Brain microvascular endothelial cell (primary cell): ENCODE measurements at regions not wholly inside any gene's neighbourhood (a gene's known extent, or its start where the extent isn't known, plus 50 kb on each side); places are given as distances from the start of the nearest gene placed in this dataset.

Experiments used
- DNase-seq: peaks from one replicate; pipeline ENCODE4 v3.0.0-alpha.2; 2020
- H3K27ac ChIP-seq: fragments of 250-450 bp; sonication (Bioruptor Pico); 2 replicates; pipeline ENCODE4 v1.5.1; 2020; ENCODE audit warnings: mild to moderate bottlenecking, moderate library complexity
- H3K27me3 ChIP-seq: fragments of 250-450 bp; sonication (Bioruptor Pico); replicated peaks from 2 replicates; pipeline ENCODE4 v1.5.1; 2020; ENCODE audit warnings: mild to moderate bottlenecking
- H3K36me3 ChIP-seq: fragments of 250-450 bp; sonication (Bioruptor Pico); replicated peaks from 2 replicates; pipeline ENCODE4 v1.5.1; 2020; ENCODE audit warnings: mild to moderate bottlenecking
- H3K4me3 ChIP-seq: 2 replicates; pipeline ENCODE4 v1.5.1; 2011; ENCODE audit warnings: low read depth, mild to moderate bottlenecking, control low read depth, low read length, moderate library complexity
- CTCF ChIP-seq: IDR thresholded peaks from 2 replicates; pipeline ENCODE4 v1.5.1; 2011; ENCODE audit warnings: low read depth, mild to moderate bottlenecking, moderate library complexity, low read length, control low read depth, inconsistent platforms; ENCODE audit errors: missing control alignments
- in situ Hi-C: cut with HindIII; loops from 2 replicates; pipeline ENCODE4 v1.10.0; 2017; ENCODE audit warnings: low sequenced_read_pairs, low pct_ligation_motif_present

- no peaks in the 10 kb centered on the region for H3K36me3 ChIP-seq
- no peak for TF ChIP-seq CTCF
- H3K27me3 ChIP-seq, result no peaks in the 10 kb centered on the region
- H3K27ac ChIP-seq, result no peak overlapping the region
- in situ Hi-C loops, result no loop called here
- no peak for DNase-seq
- H3K4me3 ChIP-seq, result no peak overlapping the region
These were observed 96.8 kb upstream of the ISX start for GRCh38 chr22:34969001-34969790.

DNA sequence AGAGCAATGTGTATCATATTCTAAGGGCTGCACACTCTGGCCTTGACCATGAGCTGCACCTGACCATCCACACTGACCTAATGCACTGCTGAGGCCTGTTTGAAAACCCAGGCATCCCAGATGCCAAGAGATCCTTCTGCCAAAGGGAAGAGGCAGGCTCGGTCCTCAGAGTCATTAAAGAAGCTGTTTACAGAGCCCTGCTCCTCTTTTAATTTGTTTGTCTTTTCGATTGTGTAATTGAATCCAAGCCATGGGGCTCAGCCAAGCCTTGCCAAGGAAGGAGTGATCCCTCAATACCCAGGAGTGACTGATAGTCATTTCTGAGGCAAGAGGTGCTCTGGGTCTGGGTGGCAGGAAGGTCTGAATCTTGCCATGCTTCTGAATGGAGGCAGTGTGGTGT lies 94.5 kb upstream of the ISX start:
- Histone ChIP-seq H3K27ac (no peak overlapping the region), H3K4me3 (no peak overlapping the region), H3K36me3 (no peaks in the 10 kb centered on the region), H3K27me3 (no peaks in the 10 kb centered on the region)
- in situ Hi-C loops, result no loop called here
- no peak for DNase-seq
- TF ChIP-seq CTCF, result no peak

DNA sequence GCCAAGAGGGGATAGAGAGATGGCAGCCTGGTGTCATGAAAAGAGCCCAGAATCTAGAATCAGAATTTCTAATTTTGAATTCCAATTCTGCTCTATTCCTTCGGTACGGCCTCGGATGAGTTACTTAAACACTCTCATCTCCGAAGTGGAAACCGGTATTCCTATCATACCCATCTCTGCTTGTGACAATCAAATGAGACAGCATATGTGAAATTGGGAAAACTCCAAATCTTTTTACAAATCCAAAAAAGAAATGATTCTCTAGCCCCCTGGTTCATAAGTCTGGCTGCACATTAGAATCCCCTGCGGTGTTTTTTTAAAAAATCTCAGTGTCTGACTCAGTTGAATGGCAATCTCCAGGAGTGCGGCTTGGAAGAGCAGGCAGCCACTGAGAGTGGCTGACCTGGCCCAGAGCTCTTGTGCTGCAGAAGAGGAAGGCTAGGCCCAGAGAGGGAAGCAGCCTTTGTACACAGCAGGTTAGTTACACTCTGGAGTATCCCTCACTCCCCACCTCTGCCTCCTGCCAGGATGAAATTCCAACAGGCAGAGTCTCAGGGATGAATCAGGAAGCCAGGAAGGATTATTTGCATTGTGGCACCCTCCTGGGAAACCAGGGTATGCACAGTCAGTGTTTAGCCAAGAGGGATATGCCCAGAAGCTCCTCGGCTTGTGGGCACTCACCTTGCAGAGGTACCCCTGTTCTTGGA lies 93.6 kb upstream of the ISX start:
- Histone ChIP-seq H3K27me3 (no peaks in the 10 kb centered on the region), H3K36me3 (no peaks in the 10 kb centered on the region), H3K4me3 (no peak overlapping the region), H3K27ac (no peak overlapping the region)
- no peak for TF ChIP-seq CTCF
- no peak for DNase-seq
- in situ Hi-C loops, result no loop called here

- in situ Hi-C loops, result no loop called here
- DNase-seq, result no peak
- no peak for TF ChIP-seq CTCF
- Histone ChIP-seq H3K4me3 (no peak overlapping the region), H3K27me3 (no peaks in the 10 kb centered on the region), H3K27ac (no peak overlapping the region), H3K36me3 (no peaks in the 10 kb centered on the region)
These were observed 92.9 kb upstream of the ISX start for GRCh38 chr22:34973016-34973415.

DNA sequence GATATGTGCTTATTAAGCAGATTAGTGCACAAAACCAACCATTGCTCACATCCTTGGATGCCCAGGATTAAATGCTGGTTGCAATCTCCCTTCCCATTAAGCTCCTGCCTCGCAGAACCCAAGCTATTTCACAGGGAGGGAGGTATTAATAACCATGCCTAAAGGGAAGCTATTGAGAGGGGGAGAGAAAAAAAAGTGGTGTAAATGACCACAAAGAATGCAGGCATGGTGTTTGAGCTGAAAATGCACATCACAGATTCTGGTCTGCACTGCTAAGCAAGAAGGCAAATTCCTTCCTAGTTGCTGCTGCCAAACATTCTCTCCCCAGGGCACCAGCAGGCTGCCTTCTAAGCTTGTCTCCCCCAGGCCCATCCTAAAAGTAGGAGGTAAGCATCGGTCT lies 92.0 kb upstream of the ISX start:
- H3K36me3 ChIP-seq, result no peaks in the 10 kb centered on the region
- no peak overlapping the region for H3K4me3 ChIP-seq
- in situ Hi-C loops, result no loop called here
- no peak for TF ChIP-seq CTCF
- no peak for DNase-seq
- H3K27ac ChIP-seq, result no peak overlapping the region
- no peaks in the 10 kb centered on the region for H3K27me3 ChIP-seq

DNA sequence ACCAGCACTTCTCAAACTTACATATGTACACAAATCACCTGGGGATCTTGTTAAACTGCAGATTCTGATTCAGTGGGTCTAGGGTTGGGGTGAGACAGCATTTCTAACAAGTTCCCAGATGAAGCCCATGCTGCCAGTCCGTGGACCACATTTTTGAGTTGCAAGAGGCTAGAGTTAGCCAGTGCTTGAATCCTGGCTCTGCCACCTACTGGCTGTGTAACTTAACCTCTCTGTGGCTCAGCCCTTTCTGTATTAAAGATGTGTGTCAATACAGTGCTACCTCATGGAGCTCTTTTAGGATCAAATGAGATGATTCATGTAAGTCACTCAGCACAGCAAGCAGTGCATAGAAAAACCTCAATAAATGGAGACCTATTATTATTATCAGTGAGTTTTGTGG lies 90.2 kb upstream of the ISX start:
- H3K36me3 ChIP-seq, result no peaks in the 10 kb centered on the region
- no peak overlapping the region for H3K4me3 ChIP-seq
- in situ Hi-C loops, result no loop called here
- TF ChIP-seq CTCF, result peak; percentile 32
- H3K27me3 ChIP-seq, result no peaks in the 10 kb centered on the region
- DNase-seq, result no peak
- no peak overlapping the region for H3K27ac ChIP-seq
